HepG2 (cell line): ENCODE measurements at regions not wholly inside any gene's neighbourhood (a gene's known extent, or its start where the extent isn't known, plus 50 kb on each side); places are given as distances from the start of the nearest gene placed in this dataset.

Experiments used
- ATAC-seq: fragments of 200-7000 bp; cut with Tn5 transposase; 3 replicates; pipeline ENCODE4 v1.9.1; 2020; ENCODE audit warnings: mild to moderate bottlenecking, moderate library complexity
- BruUV-seq: library from RNA; stranded (reverse); fragments of 400-500 nt; replicated peaks from 2 replicates; lab custom pipeline; 2021; lab: Mats Ljungman, UMichigan
- CTCF ChIA-PET: fragments of 300-600 bp; formaldehyde crosslinking; extraction: SDS; loops from one replicate; lab custom pipeline; 2021; ENCODE audit warnings: low total read pairs, inconsistent platforms, low intra/inter-chr PET ratio; lab: Yijun Ruan, JAX
- POLR2A ChIA-PET: fragments of 350-600 bp; sonication (Branson Sonifier 250); formaldehyde crosslinking; loops from one replicate; lab custom pipeline; 2020; ENCODE audit warnings: antibody characterized with exemption, inconsistent platforms; lab: Yijun Ruan, JAX
- DNase-seq: peaks from one replicate; pipeline ENCODE4 v3.0.0-alpha.2; 2015; ENCODE audit warnings: low spot score
- FAIRE-seq: peaks from 3 replicates; lab custom pipeline; 2011; peaks lifted over from hg19 to GRCh38; lab: Jason Lieb, UNC
- H2AFZ ChIP-seq: one replicate; pipeline ENCODE4 v1.6.1; 2011; ENCODE audit warnings: low read length, inconsistent platforms
- H3K27ac ChIP-seq: fragments of 300-600 bp; 3 replicates; pipeline ENCODE4 v1.8.0; 2011; ENCODE audit warnings: mixed run types, mild to moderate bottlenecking, mixed read lengths, low read length, inconsistent platforms; ENCODE audit not compliant: insufficient read depth; ENCODE audit errors: extremely low read length
- H3K27me3 ChIP-seq, 2 experiments: fragments of 200-600 bp in 1 of 2; 2 replicates in 1 of 2; 3 replicates in 1 of 2; pipeline versions ENCODE4 v1.6.0 to v1.8.0; 2011; ENCODE audit warnings: low read length in 2 of 2, mild to moderate bottlenecking in 2 of 2, moderate library complexity in 2 of 2, inconsistent platforms in 1 of 2; ENCODE audit not compliant: insufficient read depth in 2 of 2, control insufficient read depth in 1 of 2
- H3K36me3 ChIP-seq, 2 experiments: fragments of 200-600 bp in 1 of 2; replicated peaks in 1 of 2; 2 replicates in 1 of 2; 3 replicates in 1 of 2; pipeline versions ENCODE4 v1.5.1 to v1.8.0; 2011; ENCODE audit warnings: low read length in 2 of 2, inconsistent platforms in 1 of 2; ENCODE audit not compliant: insufficient read depth in 2 of 2, control insufficient read depth in 1 of 2
- H3K4me1 ChIP-seq: 2 replicates; pipeline ENCODE4 v1.5.1; 2012; ENCODE audit warnings: low read length, inconsistent platforms; ENCODE audit not compliant: insufficient read depth
- H3K4me2 ChIP-seq: 2 replicates; pipeline ENCODE4 v1.6.0; 2011; ENCODE audit warnings: low read depth, low read length, inconsistent platforms
- H3K4me3 ChIP-seq, 3 experiments: fragments of 200-600 bp in 1 of 3; sonication (generic), shearing (Covaris generic) in 1 of 3; replicated peaks in 1 of 3; 2 replicates each; pipeline ENCODE4 v1.5.1; 2011 to 2016; ENCODE audit warnings: low read length in 3 of 3, inconsistent platforms in 2 of 3, low read depth in 2 of 3, mild to moderate bottlenecking in 2 of 3, control low read depth in 1 of 3, mixed read lengths in 1 of 3; ENCODE audit not compliant: insufficient read depth in 1 of 3
- H3K79me2 ChIP-seq: one replicate; pipeline ENCODE4 v1.6.1; 2011; ENCODE audit warnings: low read length, inconsistent platforms; ENCODE audit not compliant: insufficient read depth
- H3K9ac ChIP-seq: 2 replicates; pipeline ENCODE4 v1.6.0; 2011; ENCODE audit warnings: mild to moderate bottlenecking, low read depth, low read length, inconsistent platforms; ENCODE audit not compliant: insufficient read depth
- H3K9me3 ChIP-seq: 2 replicates; pipeline ENCODE4 v1.5.1; 2012; ENCODE audit warnings: mild to moderate bottlenecking, low read length
- H4K20me1 ChIP-seq: 2 replicates; pipeline ENCODE4 v1.6.0; 2011; ENCODE audit warnings: inconsistent platforms, mild to moderate bottlenecking, low read length, moderate library complexity; ENCODE audit not compliant: insufficient read depth
- AFF4 ChIP-seq: sonication (generic); formaldehyde crosslinking; IDR thresholded peaks from 2 replicates; pipeline ENCODE4 v1.4.0; 2020; ENCODE audit warnings: missing genetic modification reagents
- CEBPG ChIP-seq: IDR thresholded peaks from 2 replicates; pipeline ENCODE4 v1.6.1; 2016
- CHCHD3 ChIP-seq: sonication (generic); formaldehyde crosslinking; IDR thresholded peaks from 2 replicates; pipeline ENCODE4 v1.8.0; 2022; ENCODE audit warnings: mild to moderate bottlenecking, missing genetic modification reagents, moderate library complexity
- CREB1 ChIP-seq, 2 experiments: fragments of 450-650 bp in 1 of 2; IDR thresholded peaks; 2 replicates each; pipeline ENCODE4 v1.6.1; 2016 to 2017; ENCODE audit warnings: control low read depth in 1 of 2, mild to moderate bottlenecking in 1 of 2, missing compliant biosample characterization in 1 of 2, missing genetic modification characterization in 1 of 2
- ELK4 ChIP-seq: sonication (generic); formaldehyde crosslinking; IDR thresholded peaks from 2 replicates; pipeline ENCODE4 v1.9.0; 2021; ENCODE audit warnings: missing genetic modification reagents, borderline replicate concordance
- MBNL3 ChIP-seq: fragments of 250-450 bp; sonication (Bioruptor Pico); conservative IDR thresholded peaks from 2 replicates; pipeline ENCODE4 v1.8.0; 2022; ENCODE audit warnings: mild to moderate bottlenecking, inconsistent platforms
- NFIC ChIP-seq: IDR thresholded peaks from 2 replicates; pipeline ENCODE4 v1.6.1; 2012; ENCODE audit warnings: mild to moderate bottlenecking, low read length, inconsistent platforms
- NR2F1 ChIP-seq, 2 experiments: fragments of 450-650 bp in 1 of 2; formaldehyde crosslinking in 1 of 2; IDR thresholded peaks; 2 replicates each; pipeline versions ENCODE4 v1.5.0 to v1.6.1; 2016 to 2020; ENCODE audit warnings: mild to moderate bottlenecking in 1 of 2, missing compliant biosample characterization in 1 of 2, missing genetic modification reagents in 1 of 2, moderate library complexity in 1 of 2
- SMYD3 ChIP-seq: sonication (generic); formaldehyde crosslinking; IDR thresholded peaks from 2 replicates; pipeline ENCODE4 v1.8.1; 2023; ENCODE audit warnings: mild to moderate bottlenecking, missing genetic modification reagents
- TSC22D2 ChIP-seq: sonication (generic); formaldehyde crosslinking; IDR thresholded peaks from 2 replicates; pipeline ENCODE4 v1.5.1; 2020; ENCODE audit warnings: missing genetic modification reagents, mild to moderate bottlenecking, borderline replicate concordance
- ZBTB42 ChIP-seq: sonication (generic); formaldehyde crosslinking; IDR thresholded peaks from 2 replicates; pipeline ENCODE4 v1.5.0; 2020; ENCODE audit warnings: mild to moderate bottlenecking, missing genetic modification reagents
- ZC3H13 ChIP-seq: sonication (generic); formaldehyde crosslinking; IDR thresholded peaks from 2 replicates; pipeline ENCODE4 v1.8.1; 2023; ENCODE audit warnings: mild to moderate bottlenecking, missing genetic modification reagents, moderate library complexity
- ZNF12 ChIP-seq: sonication (generic); formaldehyde crosslinking; IDR thresholded peaks from 2 replicates; pipeline ENCODE4 v1.5.0; 2020; ENCODE audit warnings: missing genetic modification reagents
- ZNF143 ChIP-seq: sonication (generic); formaldehyde crosslinking; IDR thresholded peaks from 2 replicates; pipeline ENCODE4 v1.4.0; 2020; ENCODE audit warnings: missing genetic modification reagents
- ZNF207 ChIP-seq: fragments of 450-650 bp; IDR thresholded peaks from 2 replicates; pipeline ENCODE4 v1.6.1; 2016; ENCODE audit warnings: antibody characterized with exemption, borderline replicate concordance
- ZNF503 ChIP-seq: sonication (generic); formaldehyde crosslinking; IDR thresholded peaks from 2 replicates; pipeline ENCODE4 v1.4.0; 2020; ENCODE audit warnings: missing genetic modification reagents
- ZNF709 ChIP-seq: sonication (generic); formaldehyde crosslinking; IDR thresholded peaks from 2 replicates; pipeline ENCODE4 v1.5.0; 2020; ENCODE audit warnings: mild to moderate bottlenecking, missing genetic modification reagents
- ZNF766 ChIP-seq: sonication (generic); formaldehyde crosslinking; IDR thresholded peaks from 2 replicates; pipeline ENCODE4 v1.5.0; 2020; ENCODE audit warnings: missing genetic modification reagents, borderline replicate concordance
- WGBS: methylation state at CpG from one replicate; pipeline ENCODE4 v1.1.6; 2017; ENCODE audit warnings: low lambda C conversion rate; 5-methylcytosine and 5-hydroxymethylcytosine counted together
- in situ Hi-C: cut with HindIII; loops from 2 replicates; pipeline ENCODE4 v1.10.0; 2017; ENCODE audit warnings: low pct_unique_long_range_greater_than_20kb; ENCODE audit not compliant: extremely low pct_ligation_motif_present
- intact Hi-C: fragments of 100-400 bp; cut with micrococcal nuclease; formaldehyde crosslinking; loops from one replicate; pipeline ENCODE4 v1.10.0; 2022; ENCODE audit not compliant: unreplicated experiment

- H3K4me1 ChIP-seq, result no peaks in the 10 kb centered on the region
- H3K9me3 ChIP-seq, result no peaks in the 10 kb centered on the region
- H3K27ac ChIP-seq, result no peak overlapping the region
- FAIRE-seq (no peak), DNase-seq (no peak), ATAC-seq (no peak)
- peaks cover 0 to 3% of the 10 kb centered on the region in 2 experiments; a peak in 1 of 5 replicates for H3K27me3 ChIP-seq
- H3K36me3 ChIP-seq, result no peaks in the 10 kb centered on the region
- 0% methylated on average over 1 of the region's 1 CpG for WGBS
- H3K4me2 ChIP-seq, result no peak overlapping the region
- in situ Hi-C loops, result no loop called here
- no peak overlapping the region for H3K4me3 ChIP-seq
- no TSS peak for BruUV-seq
- CTCF ChIA-PET, result no interaction called here
- no peaks in the 10 kb centered on the region for H3K79me2 ChIP-seq
- POLR2A ChIA-PET, result no interaction called here
- no peak overlapping the region for H3K9ac ChIP-seq
- H4K20me1 ChIP-seq, result no peaks in the 10 kb centered on the region
- TF ChIP-seq ZNF143 (no peak), ZBTB42 (CRISPR knock-in tag) (no peak), CREB1 (IDR thresholded peaks at IDR 0.05) (no peak), CREB1 (CRISPR knock-in tag; IDR thresholded peaks at IDR 0.05) (no peak), NFIC (no peak), ZNF766 (CRISPR knock-in tag) (no peak), TSC22D2 (CRISPR knock-in tag) (no peak), CHCHD3 (CRISPR knock-in tag) (no peak), NR2F1 (CRISPR knock-in tag; IDR thresholded peaks at IDR 0.05) (no peak), ELK4 (no peak), SMYD3 (CRISPR knock-in tag) (no peak), ZNF12 (CRISPR knock-in tag) (no peak), ZC3H13 (CRISPR knock-in tag) (no peak), MBNL3 (CRISPR knock-in tag) (no peak), ZNF207 (no peak), ZNF709 (no peak), ZNF503 (CRISPR knock-in tag) (no peak), AFF4 (CRISPR knock-in tag) (no peak), CEBPG (no peak)
- intact Hi-C loops, result no loop called here
- no peak overlapping the region for H2AFZ ChIP-seq
Measured at GRCh38 chr3:17910922-17911321, 168.5 kb upstream of the TBC1D5 start.
